Liver (tissue), 7 donors: ENCODE measurements at regions not wholly inside any gene's neighbourhood (a gene's known extent, or its start where the extent isn't known, plus 50 kb on each side); places are given as distances from the start of the nearest gene placed in this dataset.

Experiments used
- DNase-seq: peaks from one replicate; pipeline ENCODE4 v3.0.0-alpha.2; 2017; ENCODE audit warnings: low spot score
- H3K27ac ChIP-seq, 2 donors: one replicate each; pipeline ENCODE4 v1.7.0; 2013; ENCODE audit warnings: inconsistent platforms in 2 of 2, low read length in 2 of 2, control low read depth in 1 of 2, low read depth in 1 of 2, mild to moderate bottlenecking in 1 of 2
- H3K27me3 ChIP-seq, 4 donors: one replicate each; pipeline versions ENCODE4 v1.6.1 to v1.7.0; 2013; ENCODE audit warnings: low read length in 3 of 4, inconsistent platforms in 1 of 4, mild to moderate bottlenecking in 1 of 4, moderate library complexity in 1 of 4; ENCODE audit not compliant: control insufficient read depth in 4 of 4, insufficient read depth in 4 of 4
- H3K36me3 ChIP-seq, 4 donors: one replicate each; pipeline versions ENCODE4 v1.6.1 to v1.7.0; 2013; ENCODE audit warnings: low read length in 3 of 4, mild to moderate bottlenecking in 3 of 4, low read depth in 1 of 4, moderate library complexity in 1 of 4; ENCODE audit not compliant: control insufficient read depth in 4 of 4, insufficient read depth in 3 of 4
- H3K4me1 ChIP-seq, 4 donors: one replicate each; pipeline versions ENCODE4 v1.6.1 to v1.7.0; 2013; ENCODE audit warnings: low read length in 3 of 4, mild to moderate bottlenecking in 3 of 4, moderate library complexity in 1 of 4; ENCODE audit not compliant: control insufficient read depth in 4 of 4, insufficient read depth in 4 of 4
- H3K4me3 ChIP-seq, 3 donors: one replicate each; pipeline versions ENCODE4 v1.6.1 to v1.7.0; 2013; ENCODE audit warnings: low read length in 3 of 3, control low read depth in 1 of 3, low read depth in 1 of 3, mild to moderate bottlenecking in 1 of 3
- H3K9ac ChIP-seq, 2 donors: one replicate each; pipeline ENCODE4 v1.7.0; 2013; ENCODE audit warnings: low read length in 2 of 2, mild to moderate bottlenecking in 2 of 2, moderate library complexity in 2 of 2, control low read depth in 1 of 2, low read depth in 1 of 2
- H3K9me3 ChIP-seq, 4 donors: one replicate each; pipeline versions ENCODE4 v1.6.1 to v1.7.0; 2013; ENCODE audit warnings: low read length in 3 of 4; ENCODE audit not compliant: control insufficient read depth in 4 of 4
- ATF3 ChIP-seq: IDR thresholded peaks from 2 replicates; pipeline ENCODE4 v1.6.1; 2016; ENCODE audit warnings: antibody characterized with exemption
- EGR1 ChIP-seq, 2 donors: IDR thresholded peaks; 2 replicates each; pipeline ENCODE4 v1.6.1; 2016 to 2018; ENCODE audit warnings: antibody characterized with exemption in 2 of 2, low read depth in 2 of 2
- FOXA1 ChIP-seq: IDR thresholded peaks from 2 replicates; pipeline ENCODE4 v1.6.1; 2016; ENCODE audit warnings: antibody characterized with exemption
- FOXA2 ChIP-seq: IDR thresholded peaks from 2 replicates; pipeline ENCODE4 v1.6.1; 2016; ENCODE audit warnings: antibody characterized with exemption
- GABPA ChIP-seq, 2 donors: IDR thresholded peaks in 1 of 2; conservative IDR thresholded peaks in 1 of 2; 2 replicates each; pipeline ENCODE4 v1.6.1; 2016; ENCODE audit warnings: antibody characterized with exemption in 2 of 2, mild to moderate bottlenecking in 1 of 2, moderate library complexity in 1 of 2
- HNF4A ChIP-seq, 2 donors: conservative IDR thresholded peaks; 2 replicates each; pipeline ENCODE4 v1.6.1; 2016; ENCODE audit warnings: antibody characterized with exemption in 2 of 2, mild to moderate bottlenecking in 2 of 2
- HNF4G ChIP-seq: IDR thresholded peaks from 2 replicates; pipeline ENCODE4 v1.6.1; 2016; ENCODE audit warnings: antibody characterized with exemption
- JUND ChIP-seq, 2 donors: IDR thresholded peaks; 2 replicates each; pipeline ENCODE4 v1.6.1; 2016; ENCODE audit warnings: antibody characterized with exemption in 2 of 2
- NR2F2 ChIP-seq: IDR thresholded peaks from 2 replicates; pipeline ENCODE4 v1.6.1; 2016; ENCODE audit warnings: antibody characterized with exemption
- RAD21 ChIP-seq, 2 donors: IDR thresholded peaks; 2 replicates each; pipeline ENCODE4 v1.6.1; 2016; ENCODE audit warnings: antibody characterized with exemption in 2 of 2, mild to moderate bottlenecking in 2 of 2
- REST ChIP-seq: IDR thresholded peaks from 2 replicates; pipeline ENCODE4 v1.6.1; 2016; ENCODE audit warnings: antibody characterized with exemption, mild to moderate bottlenecking
- RXRA ChIP-seq, 2 donors: IDR thresholded peaks; 2 replicates each; pipeline ENCODE4 v1.6.1; 2017 to 2018; ENCODE audit warnings: antibody characterized with exemption in 2 of 2, mild to moderate bottlenecking in 1 of 2
- SP1 ChIP-seq: IDR thresholded peaks from 2 replicates; pipeline ENCODE4 v1.6.1; 2018; ENCODE audit warnings: antibody characterized with exemption, mild to moderate bottlenecking
- TAF1 ChIP-seq: conservative IDR thresholded peaks from 2 replicates; pipeline ENCODE4 v1.6.1; 2016; ENCODE audit warnings: antibody characterized with exemption, mild to moderate bottlenecking
- YY1 ChIP-seq: IDR thresholded peaks from 2 replicates; pipeline ENCODE4 v1.6.1; 2016; ENCODE audit warnings: antibody characterized with exemption, mild to moderate bottlenecking
- TF ChIP-seq, protein P1 (sequence below): fragments of 150-350 bp; IDR thresholded peaks from 2 replicates; pipeline ENCODE4 v1.5.1; 2017; ENCODE audit warnings: improper control_type of control experiment, low read depth, low read length; ENCODE audit not compliant: missing input control
- TF ChIP-seq, protein P2 (sequence below): IDR thresholded peaks from 2 replicates; pipeline ENCODE4 v1.6.1; 2016; ENCODE audit warnings: antibody characterized with exemption
- TF ChIP-seq, protein P3 (sequence below): IDR thresholded peaks from 2 replicates; pipeline ENCODE4 v1.6.1; 2016; ENCODE audit warnings: antibody characterized with exemption
- donor health status: healthy.
- donor health status: healthy.
- donor health status: healthy.
- donor health status: healthy.

DNA sequence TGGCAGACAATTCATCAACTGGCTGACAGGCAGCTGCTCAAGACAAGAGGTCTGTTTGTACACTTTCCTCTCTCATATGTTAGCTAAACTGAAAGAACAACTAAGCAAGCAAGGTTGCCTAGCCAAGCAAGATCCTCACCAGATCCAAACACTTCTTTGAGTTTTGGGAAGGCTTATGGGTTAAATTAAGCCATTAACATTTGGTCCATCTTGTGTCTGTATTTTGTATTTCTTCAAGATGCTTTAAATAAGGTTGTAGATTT, 170.4 kb upstream of the RAI14 start:
- H3K27me3 ChIP-seq = no peaks in the 10 kb centered on the region
- H3K4me1 ChIP-seq = peaks cover 8 to 48% (median 28%) of the 10 kb centered on the region in 4 donors
- TF ChIP-seq SP1 (no peak), EGR1 (IDR thresholded peaks at IDR 0.05; ENCODE audit: low read depth in 2 of 2) (no peak), TAF1 (no peak), FOXA2 (no peak), REST (no peak), NR2F2 (no peak), HNF4A (conservative IDR thresholded peaks at IDR 0.05) (no peak), FOXA1 (no peak), YY1 (no peak), ATF3 (no peak), RXRA (IDR thresholded peaks at IDR 0.05) (no peak), RAD21 (IDR thresholded peaks at IDR 0.05) (no peak), GABPA (IDR thresholded peaks at IDR 0.05 in 1 of 2, conservative IDR thresholded peaks at IDR 0.05 in 1 of 2) (no peak), JUND (IDR thresholded peaks at IDR 0.05) (no peak), HNF4G (no peak)
- TF ChIP-seq, protein P1, sequence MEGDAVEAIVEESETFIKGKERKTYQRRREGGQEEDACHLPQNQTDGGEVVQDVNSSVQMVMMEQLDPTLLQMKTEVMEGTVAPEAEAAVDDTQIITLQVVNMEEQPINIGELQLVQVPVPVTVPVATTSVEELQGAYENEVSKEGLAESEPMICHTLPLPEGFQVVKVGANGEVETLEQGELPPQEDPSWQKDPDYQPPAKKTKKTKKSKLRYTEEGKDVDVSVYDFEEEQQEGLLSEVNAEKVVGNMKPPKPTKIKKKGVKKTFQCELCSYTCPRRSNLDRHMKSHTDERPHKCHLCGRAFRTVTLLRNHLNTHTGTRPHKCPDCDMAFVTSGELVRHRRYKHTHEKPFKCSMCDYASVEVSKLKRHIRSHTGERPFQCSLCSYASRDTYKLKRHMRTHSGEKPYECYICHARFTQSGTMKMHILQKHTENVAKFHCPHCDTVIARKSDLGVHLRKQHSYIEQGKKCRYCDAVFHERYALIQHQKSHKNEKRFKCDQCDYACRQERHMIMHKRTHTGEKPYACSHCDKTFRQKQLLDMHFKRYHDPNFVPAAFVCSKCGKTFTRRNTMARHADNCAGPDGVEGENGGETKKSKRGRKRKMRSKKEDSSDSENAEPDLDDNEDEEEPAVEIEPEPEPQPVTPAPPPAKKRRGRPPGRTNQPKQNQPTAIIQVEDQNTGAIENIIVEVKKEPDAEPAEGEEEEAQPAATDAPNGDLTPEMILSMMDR = no peak
- TF ChIP-seq, protein P2, sequence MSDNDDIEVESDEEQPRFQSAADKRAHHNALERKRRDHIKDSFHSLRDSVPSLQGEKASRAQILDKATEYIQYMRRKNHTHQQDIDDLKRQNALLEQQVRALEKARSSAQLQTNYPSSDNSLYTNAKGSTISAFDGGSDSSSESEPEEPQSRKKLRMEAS = no peak
- TF ChIP-seq, protein P3, sequence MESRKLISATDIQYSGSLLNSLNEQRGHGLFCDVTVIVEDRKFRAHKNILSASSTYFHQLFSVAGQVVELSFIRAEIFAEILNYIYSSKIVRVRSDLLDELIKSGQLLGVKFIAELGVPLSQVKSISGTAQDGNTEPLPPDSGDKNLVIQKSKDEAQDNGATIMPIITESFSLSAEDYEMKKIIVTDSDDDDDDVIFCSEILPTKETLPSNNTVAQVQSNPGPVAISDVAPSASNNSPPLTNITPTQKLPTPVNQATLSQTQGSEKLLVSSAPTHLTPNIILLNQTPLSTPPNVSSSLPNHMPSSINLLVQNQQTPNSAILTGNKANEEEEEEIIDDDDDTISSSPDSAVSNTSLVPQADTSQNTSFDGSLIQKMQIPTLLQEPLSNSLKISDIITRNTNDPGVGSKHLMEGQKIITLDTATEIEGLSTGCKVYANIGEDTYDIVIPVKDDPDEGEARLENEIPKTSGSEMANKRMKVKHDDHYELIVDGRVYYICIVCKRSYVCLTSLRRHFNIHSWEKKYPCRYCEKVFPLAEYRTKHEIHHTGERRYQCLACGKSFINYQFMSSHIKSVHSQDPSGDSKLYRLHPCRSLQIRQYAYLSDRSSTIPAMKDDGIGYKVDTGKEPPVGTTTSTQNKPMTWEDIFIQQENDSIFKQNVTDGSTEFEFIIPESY = no peak
- no peaks in the 10 kb centered on the region for H3K9me3 ChIP-seq
- DNase-seq = no peak
- H3K27ac ChIP-seq = no peak overlapping the region
- no peak overlapping the region for H3K4me3 ChIP-seq
- H3K36me3 ChIP-seq = no peaks in the 10 kb centered on the region
- peak overlapping the region in 1 of 2 donors; percentile 10 for H3K9ac ChIP-seq
